Trophoblast cell (in vitro differentiated cells and primary cell): ENCODE measurements at regions not wholly inside any gene's neighbourhood (a gene's known extent, or its start where the extent isn't known, plus 50 kb on each side); places are given as distances from the start of the nearest gene placed in this dataset.
A peak's percentile ranks its signal among the peaks of the same experiment; 100 is the strongest.

Experiments used
- DNase-seq, 2 donors: peaks; one replicate each; pipeline ENCODE4 v3.0.0-alpha.2; 2016
- H2AFZ ChIP-seq: 2 replicates; pipeline ENCODE4 v1.6.1; 2013; ENCODE audit warnings: low read length, moderate library complexity, mild to moderate bottlenecking; ENCODE audit not compliant: insufficient read depth, poor library complexity
- H2AK5ac ChIP-seq: 2 replicates; pipeline ENCODE4 v1.6.1; 2013; ENCODE audit warnings: mild to moderate bottlenecking, low read length
- H2BK120ac ChIP-seq: 2 replicates; pipeline ENCODE4 v1.6.1; 2013; ENCODE audit warnings: low read length, mild to moderate bottlenecking, moderate library complexity; ENCODE audit not compliant: insufficient read depth, poor library complexity
- H2BK12ac ChIP-seq: 2 replicates; pipeline ENCODE4 v1.6.1; 2013; ENCODE audit warnings: mild to moderate bottlenecking, low read length, moderate library complexity
- H2BK5ac ChIP-seq: 2 replicates; pipeline ENCODE4 v1.6.1; 2013; ENCODE audit warnings: low read length, low read depth, moderate library complexity, mild to moderate bottlenecking; ENCODE audit not compliant: poor library complexity
- H3K14ac ChIP-seq: 2 replicates; pipeline ENCODE4 v1.6.1; 2013; ENCODE audit warnings: mild to moderate bottlenecking, low read length
- H3K18ac ChIP-seq: 2 replicates; pipeline ENCODE4 v1.6.1; 2013; ENCODE audit warnings: mild to moderate bottlenecking, low read length
- H3K23ac ChIP-seq: 2 replicates; pipeline ENCODE4 v1.6.1; 2013; ENCODE audit warnings: low read length
- H3K27ac ChIP-seq: 2 replicates; pipeline ENCODE4 v1.5.1; 2013; ENCODE audit warnings: low read depth, mild to moderate bottlenecking, inconsistent platforms, low read length, moderate library complexity
- H3K27me3 ChIP-seq: 2 replicates; pipeline ENCODE4 v1.6.1; 2013; ENCODE audit warnings: inconsistent platforms, mild to moderate bottlenecking, low read length, moderate library complexity; ENCODE audit not compliant: insufficient read depth
- H3K36me3 ChIP-seq, 2 experiments: 1 replicate in 1 of 2; 2 replicates in 1 of 2; pipeline ENCODE4 v1.6.1; 2013; ENCODE audit warnings: low read length in 2 of 2, mild to moderate bottlenecking in 2 of 2, moderate library complexity in 1 of 2; ENCODE audit not compliant: insufficient read depth in 2 of 2, control insufficient read depth in 1 of 2
- H3K4ac ChIP-seq: 2 replicates; pipeline ENCODE4 v1.6.1; 2013; ENCODE audit warnings: low read depth, mild to moderate bottlenecking, low read length, moderate library complexity
- H3K4me1 ChIP-seq, 2 experiments: 1 replicate in 1 of 2; 2 replicates in 1 of 2; pipeline ENCODE4 v1.6.1; 2013; ENCODE audit warnings: low read length in 2 of 2, mild to moderate bottlenecking in 2 of 2, moderate library complexity in 1 of 2; ENCODE audit not compliant: insufficient read depth in 2 of 2, control insufficient read depth in 1 of 2
- H3K4me2 ChIP-seq: 2 replicates; pipeline ENCODE4 v1.6.1; 2013; ENCODE audit warnings: inconsistent platforms, mild to moderate bottlenecking, low read length, moderate library complexity
- H3K4me3 ChIP-seq: 2 replicates; pipeline ENCODE4 v1.5.1; 2013; ENCODE audit warnings: mild to moderate bottlenecking, low read depth, low read length, inconsistent platforms
- H3K79me1 ChIP-seq: one replicate; pipeline ENCODE4 v1.6.1; 2013; ENCODE audit warnings: low read length
- H3K79me2 ChIP-seq: 2 replicates; pipeline ENCODE4 v1.6.1; 2013; ENCODE audit warnings: low read length, mild to moderate bottlenecking; ENCODE audit not compliant: control insufficient read depth, insufficient read depth, poor library complexity
- H3K9ac ChIP-seq: 2 replicates; pipeline ENCODE4 v1.6.1; 2013; ENCODE audit warnings: mild to moderate bottlenecking, low read length
- H3K9me3 ChIP-seq: 2 replicates; pipeline ENCODE4 v1.6.1; 2013; ENCODE audit warnings: low read depth, mild to moderate bottlenecking, control low read depth, inconsistent platforms, low read length; ENCODE audit not compliant: insufficient read depth
- H4K12ac ChIP-seq: 2 replicates; pipeline ENCODE4 v1.6.1; 2013; ENCODE audit warnings: low read depth, mild to moderate bottlenecking, low read length, moderate library complexity
- H4K8ac ChIP-seq: 2 replicates; pipeline ENCODE4 v1.6.1; 2013; ENCODE audit warnings: low read depth, mild to moderate bottlenecking, low read length, moderate library complexity
- H4K91ac ChIP-seq: one replicate; pipeline ENCODE4 v1.6.1; 2013; ENCODE audit warnings: low read depth, mild to moderate bottlenecking, low read length, moderate library complexity
- WGBS: extraction: QIAGEN DNeasy Blood & Tissue Kit; methylation state at CpG from one replicate; pipeline ENCODE4 v1.1.7; 2013; ENCODE audit warnings: missing lambda C conversion rate; ENCODE audit not compliant: insufficient read length, insufficient coverage; ENCODE audit errors: extremely low coverage; 5-methylcytosine and 5-hydroxymethylcytosine counted together

GRCh38 chr15:92333709-92334108, 60.0 kb upstream of the ST8SIA2 start:
- H2BK5ac ChIP-seq: no peak overlapping the region
- H3K4me3 ChIP-seq: no peak overlapping the region
- no peak overlapping the region for H2AK5ac ChIP-seq
- H2BK120ac ChIP-seq: no peak overlapping the region
- no peaks in the 10 kb centered on the region for H3K79me2 ChIP-seq
- H3K27ac ChIP-seq: no peak overlapping the region
- H2BK12ac ChIP-seq: no peak overlapping the region
- no peaks in the 10 kb centered on the region for H3K79me1 ChIP-seq
- DNase-seq: no peak
- H3K18ac ChIP-seq: no peak overlapping the region
- H3K27me3 ChIP-seq: no peaks in the 10 kb centered on the region
- no peak overlapping the region for H3K4ac ChIP-seq
- peaks cover 7% of the 10 kb centered on the region for H3K9me3 ChIP-seq
- no peaks in the 10 kb centered on the region for H3K4me1 ChIP-seq
- H3K4me2 ChIP-seq: no peak overlapping the region
- no peaks in the 10 kb centered on the region for H3K36me3 ChIP-seq
- no peak overlapping the region for H4K91ac ChIP-seq
- no peak overlapping the region for H3K14ac ChIP-seq
- H4K12ac ChIP-seq: no peak overlapping the region
- H3K9ac ChIP-seq: peak overlapping the region; percentile 45
- H2AFZ ChIP-seq: no peak overlapping the region
- no peak overlapping the region for H3K23ac ChIP-seq
- H4K8ac ChIP-seq: no peak overlapping the region
- WGBS: no CpG with 5 or more reads among the region's 2 CpGs

DNA sequence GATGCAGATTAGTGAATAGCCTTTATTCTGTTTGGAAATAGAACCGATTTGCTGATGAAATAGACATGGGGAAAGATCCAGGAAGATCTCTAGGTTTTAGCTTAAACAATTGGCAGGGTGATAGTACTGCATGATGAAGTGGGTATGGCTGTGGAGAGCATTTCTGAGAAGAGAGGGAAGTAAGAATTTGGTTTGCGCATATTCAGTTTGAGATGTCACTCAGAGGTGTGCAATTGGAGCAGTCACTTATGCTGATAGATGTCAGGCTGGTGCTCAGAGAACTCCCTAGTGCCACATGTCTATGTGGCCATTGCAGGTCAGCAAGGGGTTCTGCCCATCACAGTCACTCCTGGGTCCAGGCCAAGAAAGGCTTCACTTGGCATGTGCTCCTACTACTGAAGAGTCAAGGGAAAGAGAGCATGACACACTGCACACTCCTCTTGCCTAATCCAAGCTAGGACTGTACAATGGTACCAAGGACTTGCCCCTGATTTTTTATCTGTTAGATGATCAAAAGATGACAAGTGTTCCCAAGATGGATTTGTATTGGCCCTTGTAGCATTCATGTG, 57.2 kb upstream of the ST8SIA2 start:
- H4K91ac ChIP-seq: no peak overlapping the region
- H3K9ac ChIP-seq: no peak overlapping the region
- H2BK12ac ChIP-seq: no peak overlapping the region
- H3K4me2 ChIP-seq: no peak overlapping the region
- no peaks in the 10 kb centered on the region for H3K79me1 ChIP-seq
- no peak overlapping the region for H4K8ac ChIP-seq
- H3K4me1 ChIP-seq: no peaks in the 10 kb centered on the region
- peaks cover 7% of the 10 kb centered on the region for H3K9me3 ChIP-seq
- H3K14ac ChIP-seq: no peak overlapping the region
- no peaks in the 10 kb centered on the region for H3K36me3 ChIP-seq
- H3K23ac ChIP-seq: no peak overlapping the region
- H4K12ac ChIP-seq: no peak overlapping the region
- no CpG with 5 or more reads among the region's 2 CpGs for WGBS
- H2BK120ac ChIP-seq: no peak overlapping the region
- no peak overlapping the region for H2AFZ ChIP-seq
- no peak for DNase-seq
- H3K4me3 ChIP-seq: no peak overlapping the region
- H3K79me2 ChIP-seq: no peaks in the 10 kb centered on the region
- no peak overlapping the region for H3K4ac ChIP-seq
- H3K27me3 ChIP-seq: no peaks in the 10 kb centered on the region
- no peak overlapping the region for H3K27ac ChIP-seq
- H2BK5ac ChIP-seq: no peak overlapping the region
- no peak overlapping the region for H3K18ac ChIP-seq
- no peak overlapping the region for H2AK5ac ChIP-seq

DNA sequence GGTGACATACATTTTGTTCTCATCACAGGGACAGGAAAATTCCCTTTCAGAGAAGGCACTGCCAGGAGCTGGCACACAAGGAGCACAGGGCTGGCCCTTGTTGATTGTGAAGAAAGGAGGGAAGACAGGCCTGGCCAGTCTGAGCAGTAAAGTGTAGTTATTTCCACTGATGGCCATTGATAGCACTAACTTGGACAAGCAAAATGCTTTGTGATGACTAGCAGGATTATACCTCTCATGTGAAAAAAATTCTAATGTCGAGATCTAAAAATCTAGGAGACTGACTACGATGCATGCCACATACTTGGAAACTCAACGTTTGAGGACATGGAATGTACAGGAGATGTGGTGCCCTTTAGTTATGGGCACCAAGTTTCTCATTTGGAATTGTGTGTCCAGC, 54.3 kb upstream of the ST8SIA2 start:
- H3K14ac ChIP-seq: no peak overlapping the region
- no peak overlapping the region for H3K4ac ChIP-seq
- H3K36me3 ChIP-seq: no peaks in the 10 kb centered on the region
- H3K4me3 ChIP-seq: no peak overlapping the region
- H3K4me2 ChIP-seq: no peak overlapping the region
- no peak overlapping the region for H4K8ac ChIP-seq
- DNase-seq: peak in 1 of 2 donors; percentile 60
- no peak overlapping the region for H4K12ac ChIP-seq
- no CpG with 5 or more reads among the region's 3 CpGs for WGBS
- H2BK5ac ChIP-seq: no peak overlapping the region
- H3K9ac ChIP-seq: no peak overlapping the region
- H3K27ac ChIP-seq: no peak overlapping the region
- H3K23ac ChIP-seq: no peak overlapping the region
- no peak overlapping the region for H2AK5ac ChIP-seq
- H2AFZ ChIP-seq: no peak overlapping the region
- no peak overlapping the region for H3K18ac ChIP-seq
- no peaks in the 10 kb centered on the region for H3K27me3 ChIP-seq
- no peak overlapping the region for H2BK120ac ChIP-seq
- no peak overlapping the region for H2BK12ac ChIP-seq
- H3K79me2 ChIP-seq: no peaks in the 10 kb centered on the region
- H4K91ac ChIP-seq: no peak overlapping the region
- H3K79me1 ChIP-seq: no peaks in the 10 kb centered on the region
- no peaks in the 10 kb centered on the region for H3K4me1 ChIP-seq
- no peaks in the 10 kb centered on the region for H3K9me3 ChIP-seq
